ENCODE measurements at regions not wholly inside any gene's neighbourhood (a gene's known extent, or its start where the extent isn't known, plus 50 kb on each side); places are given as distances from the start of the nearest gene placed in this dataset.

GRCh38 chr5:104955479-104955878, 1392.9 kb upstream of the NUDT12 start:
- CTCF ChIA-PET, result no interaction called here
- BruUV-seq (replicated peaks), result no TSS peak
- H3K4me1 ChIP-seq (ENCODE audit: control insufficient read depth, insufficient read depth, low read length), result no peaks in the 10 kb centered on the region
- dilution Hi-C loops (cut with HindIII; ENCODE audit: low sequenced_read_pairs, unreplicated experiment), result no loop called here
- intact Hi-C loops (cut with micrococcal nuclease), result no loop called here
- H2BK5ac ChIP-seq (ENCODE audit: low read depth, low read length, poor library complexity, severe bottlenecking), result no peak overlapping the region
- no peak overlapping the region for H2BK15ac ChIP-seq (ENCODE audit: low read depth, low read length)
- H3K18ac ChIP-seq (ENCODE audit: low read depth, low read length), result no peak overlapping the region
- H3K79me1 ChIP-seq (ENCODE audit: low read depth in 1 of 2, low read length in 2 of 2), result no peaks in the 10 kb centered on the region
- no peak overlapping the region for H4K5ac ChIP-seq (ENCODE audit: low read depth, low read length)
- no CpG with 5 or more reads among the region's 2 CpGs for WGBS, 2 experiments (ENCODE audit: extremely low coverage in 2 of 2, insufficient read length in 1 of 2)
- no peak overlapping the region for H4K91ac ChIP-seq (ENCODE audit: insufficient read depth, low read depth, low read length)
- ATAC-seq (ENCODE audit: low read depth), result no peak
- POLR2A ChIA-PET (ENCODE audit: unreplicated experiment), result no interaction called here
- H3K9ac ChIP-seq (ENCODE audit: low read depth, low read length), result no peak overlapping the region
- no peaks in the 10 kb centered on the region for H3K9me1 ChIP-seq (ENCODE audit: insufficient read depth, low read length)
- no peak overlapping the region for H3K14ac ChIP-seq (replicated peaks; ENCODE audit: low read depth, low read length)
- no peak overlapping the region for H3K4ac ChIP-seq (ENCODE audit: low read depth, low read length)
- no peak overlapping the region for H3K27ac ChIP-seq (ENCODE audit: insufficient read depth, low read length)
- peaks cover 16% of the 10 kb centered on the region for H3K9me3 ChIP-seq (ENCODE audit: control insufficient read depth, insufficient read depth, low read length)
- no peak overlapping the region for H3K56ac ChIP-seq (ENCODE audit: extremely low read depth, insufficient read depth, low read length)
- no peak overlapping the region for H2BK120ac ChIP-seq (ENCODE audit: low read depth, low read length)
- H2AK5ac ChIP-seq (ENCODE audit: low read depth, low read length), result no peak overlapping the region
- in situ Hi-C loops (cut with MboI; ENCODE audit: low sequenced_read_pairs), result no loop called here
- no peak overlapping the region for H3K4me3 ChIP-seq (ENCODE audit: insufficient read depth, low read depth, low read length)
- no peak overlapping the region for H3K4me2 ChIP-seq (ENCODE audit: low read depth, low read length)
- H3K23ac ChIP-seq (ENCODE audit: low read depth, low read length), result no peak overlapping the region
- no peak overlapping the region for H2AK9ac ChIP-seq (replicated peaks; ENCODE audit: low read depth, low read length, poor library complexity)
- H4K8ac ChIP-seq (ENCODE audit: low read depth in 2 of 2, low read length in 2 of 2), result no peak overlapping the region
- H2AFZ ChIP-seq (replicated peaks; ENCODE audit: low read length, poor library complexity), result no peak overlapping the region
- no peak for TF ChIP-seq RFX5 (IDR thresholded peaks at IDR 0.05; ENCODE audit: low read depth, low read length)
- no peak for TF ChIP-seq SMC3 (IDR thresholded peaks at IDR 0.05; ENCODE audit: low read depth, low read length)
- no peak for TF ChIP-seq RCOR1 (IDR thresholded peaks at IDR 0.05; ENCODE audit: insufficient replicate concordance, low read length)
- TF ChIP-seq MXI1 (IDR thresholded peaks at IDR 0.05; ENCODE audit: borderline replicate concordance, low read depth, low read length), result no peak
- no peak for TF ChIP-seq USF2 (IDR thresholded peaks at IDR 0.05; ENCODE audit: low read depth, low read length)
- TF ChIP-seq, protein P1, sequence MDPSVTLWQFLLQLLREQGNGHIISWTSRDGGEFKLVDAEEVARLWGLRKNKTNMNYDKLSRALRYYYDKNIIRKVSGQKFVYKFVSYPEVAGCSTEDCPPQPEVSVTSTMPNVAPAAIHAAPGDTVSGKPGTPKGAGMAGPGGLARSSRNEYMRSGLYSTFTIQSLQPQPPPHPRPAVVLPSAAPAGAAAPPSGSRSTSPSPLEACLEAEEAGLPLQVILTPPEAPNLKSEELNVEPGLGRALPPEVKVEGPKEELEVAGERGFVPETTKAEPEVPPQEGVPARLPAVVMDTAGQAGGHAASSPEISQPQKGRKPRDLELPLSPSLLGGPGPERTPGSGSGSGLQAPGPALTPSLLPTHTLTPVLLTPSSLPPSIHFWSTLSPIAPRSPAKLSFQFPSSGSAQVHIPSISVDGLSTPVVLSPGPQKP (IDR thresholded peaks at IDR 0.05; ENCODE audit: borderline replicate concordance, low read depth, low read length), result no peak
- TF ChIP-seq CTCF (conservative IDR thresholded peaks at IDR 0.05; ENCODE audit: low read depth, low read length), result no peak
- no peak for TF ChIP-seq CHD1 (IDR thresholded peaks at IDR 0.05; ENCODE audit: low read depth, low read length)
- no peak for TF ChIP-seq MAZ (IDR thresholded peaks at IDR 0.05; ENCODE audit: borderline replicate concordance, low read depth, low read length)
- no peak for TF ChIP-seq BHLHE40 (IDR thresholded peaks at IDR 0.05; ENCODE audit: low read depth, low read length)
- TF ChIP-seq NFE2L2 (IDR thresholded peaks at IDR 0.05; ENCODE audit: low read depth, low read length), result no peak
- TF ChIP-seq CEBPB (IDR thresholded peaks at IDR 0.05; ENCODE audit: low read depth, low read length), result no peak
- no peak for TF ChIP-seq RAD21 (IDR thresholded peaks at IDR 0.05; ENCODE audit: low read length)
- no peak for TF ChIP-seq FOS (IDR thresholded peaks at IDR 0.05; ENCODE audit: low read depth, low read length)
- no peak overlapping the region for H2BK20ac ChIP-seq (ENCODE audit: low read depth, low read length)
- no peaks in the 10 kb centered on the region for H3K27me3 ChIP-seq (ENCODE audit: control insufficient read depth, insufficient read depth, low read length)
- no peaks in the 10 kb centered on the region for H4K20me1 ChIP-seq (ENCODE audit: insufficient read depth, low read length)
- DNase-seq, result no peak
- no peaks in the 10 kb centered on the region for H3K36me3 ChIP-seq (ENCODE audit: control insufficient read depth, insufficient read depth, low read length)

All from IMR-90 (cell line).